ENCODE measurements at regions not wholly inside any gene's neighbourhood (a gene's known extent, or its start where the extent isn't known, plus 50 kb on each side); places are given as distances from the start of the nearest gene placed in this dataset.
"Not testable (repeated sequence)": the region's sequence is repeated elsewhere in the genome, so short reads cannot be mapped to it uniquely, and the experiment has no call there.

DNA sequence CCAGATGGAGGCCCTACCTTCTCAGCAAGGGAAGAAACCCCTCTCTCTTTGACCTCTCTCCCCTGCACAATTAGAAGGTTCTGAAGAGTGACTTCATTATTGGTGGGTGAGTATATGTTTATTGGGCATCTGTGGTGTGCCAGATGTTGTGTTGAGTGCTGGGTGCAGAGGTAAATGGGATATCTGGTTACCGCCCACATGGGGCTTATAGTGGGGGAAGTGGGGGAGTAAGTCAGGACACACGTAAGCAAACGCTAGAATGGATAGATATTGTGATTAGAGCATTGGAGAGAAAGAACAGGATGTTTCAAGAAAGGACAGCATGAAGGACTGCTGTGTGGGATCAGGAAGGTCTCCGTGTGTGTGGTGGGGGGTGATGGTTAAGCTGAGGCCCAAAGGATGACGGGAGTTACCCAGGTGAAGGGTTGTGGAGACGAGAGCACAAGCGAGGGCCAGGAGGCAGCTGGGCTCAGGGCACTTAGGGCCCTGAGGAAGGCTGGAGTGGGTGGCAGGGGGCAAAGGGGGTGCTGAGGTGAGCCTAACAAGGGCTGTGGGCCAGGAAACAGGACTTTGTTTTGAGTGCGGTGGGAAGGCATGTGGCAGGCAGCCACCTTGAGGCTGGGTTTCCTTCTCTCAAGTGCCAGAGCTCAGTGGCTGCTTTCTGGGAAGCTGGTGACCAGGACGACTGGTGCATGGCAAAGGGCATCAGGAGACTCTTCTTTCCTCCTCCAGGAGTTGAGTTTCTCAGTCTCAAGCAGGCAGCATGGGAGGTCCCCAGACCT, 299.9 kb downstream of the RPS24 start:
- no peak for DNase-seq (ENCODE audit: low read depth in 4 of 4, low spot score in 2 of 4)

DNA sequence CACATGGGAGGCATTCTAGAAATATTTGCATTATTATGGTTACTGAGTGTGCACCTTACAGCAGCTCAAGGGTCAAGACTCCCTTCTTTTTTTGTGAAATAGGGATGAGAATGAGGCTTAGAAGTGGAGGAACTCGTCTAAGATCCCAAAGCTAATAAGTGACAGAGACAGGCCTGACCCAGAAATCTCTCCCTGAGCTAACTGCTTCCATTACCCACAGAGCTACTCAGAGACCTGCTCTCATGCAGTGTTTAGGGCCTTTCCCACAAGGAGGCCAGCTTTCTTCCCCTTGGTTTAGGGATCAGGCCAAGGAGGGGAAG, 301.7 kb downstream of the RPS24 start:
- DNase-seq (ENCODE audit: low read depth in 4 of 4, low spot score in 2 of 4) = no peak

DNA sequence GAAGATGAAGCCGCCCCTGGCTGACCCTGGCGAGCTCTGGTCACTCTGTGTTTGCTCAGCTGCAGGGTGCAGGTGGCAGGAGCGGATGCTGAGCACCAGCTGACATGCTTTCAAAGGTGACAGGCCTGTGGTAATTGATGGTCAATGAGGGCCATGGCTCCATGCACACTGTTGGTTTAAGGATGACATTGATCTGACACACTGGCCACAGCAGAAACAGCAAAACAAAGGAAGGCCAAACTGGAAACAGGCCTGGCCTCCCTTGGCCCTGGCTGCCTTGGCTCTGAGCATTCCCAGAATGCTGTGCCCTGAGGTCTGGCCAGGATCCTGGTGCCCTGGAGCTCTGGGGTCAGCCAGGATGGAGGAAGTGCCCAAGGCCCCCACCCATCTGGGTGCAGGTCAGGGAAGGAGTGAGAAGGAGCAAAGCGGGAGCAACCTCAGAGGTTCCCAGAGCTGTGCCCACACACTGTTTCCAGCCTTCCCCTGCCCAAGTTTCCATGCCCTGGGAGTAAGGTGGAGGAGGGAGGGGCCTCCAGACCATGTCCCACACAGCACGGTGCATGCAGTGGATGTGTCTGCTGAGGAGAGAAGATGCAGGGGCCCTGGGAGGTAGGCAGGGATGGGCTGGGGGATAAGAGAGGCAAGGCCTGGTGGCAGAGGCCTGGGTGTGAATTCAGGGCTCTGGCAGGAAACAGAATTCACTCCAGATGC, 302.2 kb downstream of the RPS24 start:
- DNase-seq (ENCODE audit: low read depth in 4 of 4, low spot score in 2 of 4) = no peak

DNA sequence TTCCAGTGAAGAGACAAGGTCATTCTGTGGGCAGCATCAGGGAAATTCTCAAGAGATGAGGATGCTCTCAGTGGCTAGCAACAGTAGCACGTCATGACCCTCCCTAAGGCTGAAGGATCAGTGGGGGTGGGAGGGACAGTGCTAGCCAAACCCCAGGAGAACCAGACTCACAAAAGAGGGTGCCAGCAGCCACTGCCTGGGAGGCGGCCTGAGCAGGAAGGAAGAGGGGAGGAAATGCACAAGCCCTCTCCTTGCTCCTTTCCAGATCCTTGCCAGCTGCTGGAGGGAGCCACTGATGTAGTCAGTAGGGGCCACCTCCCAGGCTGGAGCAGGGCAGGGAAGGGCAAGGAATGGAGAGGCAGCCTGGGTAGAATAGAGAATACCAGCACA, 302.7 kb downstream of the RPS24 start:
- DNase-seq (ENCODE audit: low read depth in 4 of 4, low spot score in 2 of 4) = no peak

DNA sequence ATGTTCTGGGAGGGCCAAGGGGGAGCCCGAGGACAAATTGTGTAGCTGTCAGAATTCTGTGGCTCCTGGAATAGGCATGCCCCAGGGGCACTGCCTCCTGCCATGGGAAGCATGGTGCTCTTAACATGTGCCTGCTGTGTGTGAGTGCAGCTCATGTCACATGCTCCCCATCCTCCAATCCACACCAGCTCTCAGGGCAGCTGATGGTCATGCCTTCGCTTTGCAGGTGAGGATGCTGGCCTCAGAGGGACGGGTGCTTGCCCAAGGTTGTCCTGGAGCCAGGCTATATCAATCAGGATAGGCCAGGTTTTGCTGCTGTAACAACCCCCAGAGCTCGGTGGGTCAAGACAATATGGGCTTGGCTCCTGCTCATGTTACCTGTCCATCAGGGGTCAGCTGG, 303.4 kb downstream of the RPS24 start:
- DNase-seq (ENCODE audit: low read depth in 4 of 4, low spot score in 2 of 4) = no peak

DNA sequence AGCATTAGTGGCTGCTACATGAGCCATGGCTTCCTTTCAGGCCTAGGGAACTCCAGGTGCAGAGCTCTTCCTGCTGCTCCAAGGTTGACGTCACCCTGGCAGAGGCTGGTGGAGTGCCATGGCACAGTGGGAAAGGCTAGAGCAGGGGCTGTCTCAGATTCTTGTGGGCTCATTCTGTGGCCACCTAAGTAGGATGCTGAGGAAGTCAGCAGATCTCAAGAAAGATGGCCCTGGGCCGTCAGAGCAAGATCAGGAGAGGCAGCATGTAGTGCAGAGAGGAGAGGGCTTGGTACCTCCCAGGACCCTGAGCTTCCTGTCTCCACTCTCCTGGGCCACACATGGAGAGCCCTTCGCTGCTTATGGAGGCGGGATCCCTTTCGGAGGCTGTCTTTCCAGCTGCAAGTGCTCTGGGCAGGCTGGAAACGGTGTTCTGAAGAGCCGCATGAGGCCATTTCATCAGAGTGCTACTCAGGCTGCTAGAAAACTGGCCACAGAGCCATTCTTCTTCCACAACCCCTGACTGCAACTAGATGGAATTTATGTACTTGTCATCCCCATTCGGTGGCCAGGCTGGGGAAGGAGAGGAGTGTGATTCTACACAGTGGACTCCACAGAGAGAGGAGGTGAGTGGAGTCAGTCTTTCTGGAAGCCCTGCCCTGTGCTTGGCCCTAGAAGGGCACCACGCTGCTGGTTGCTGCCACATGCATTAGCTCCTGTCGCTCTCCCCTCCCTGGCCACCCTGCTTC, 304.2 kb downstream of the RPS24 start:
- DNase-seq (ENCODE audit: low read depth in 4 of 4, low spot score in 2 of 4) = no peak

DNA sequence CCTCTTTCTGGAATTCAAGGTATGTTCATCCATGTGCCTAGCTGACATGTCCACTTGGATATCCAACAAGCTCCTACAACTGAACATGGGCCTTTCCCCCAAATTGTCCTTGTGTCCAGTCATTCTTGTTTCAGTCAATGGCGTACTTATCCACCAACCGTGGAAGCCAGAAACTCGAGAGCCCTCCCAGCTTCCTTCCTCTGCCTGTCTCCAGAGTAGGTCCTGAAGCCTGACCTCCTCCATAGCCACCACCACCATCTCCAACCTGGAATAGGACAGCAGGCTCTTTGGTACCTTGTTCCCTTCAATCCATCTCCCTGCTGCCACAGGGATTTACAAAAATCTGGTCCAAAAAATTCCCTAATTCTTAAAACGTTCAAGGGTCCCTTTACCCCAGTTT, 305.1 kb downstream of the RPS24 start:
- no peak for DNase-seq (ENCODE audit: low read depth in 4 of 4, low spot score in 2 of 4)

DNA sequence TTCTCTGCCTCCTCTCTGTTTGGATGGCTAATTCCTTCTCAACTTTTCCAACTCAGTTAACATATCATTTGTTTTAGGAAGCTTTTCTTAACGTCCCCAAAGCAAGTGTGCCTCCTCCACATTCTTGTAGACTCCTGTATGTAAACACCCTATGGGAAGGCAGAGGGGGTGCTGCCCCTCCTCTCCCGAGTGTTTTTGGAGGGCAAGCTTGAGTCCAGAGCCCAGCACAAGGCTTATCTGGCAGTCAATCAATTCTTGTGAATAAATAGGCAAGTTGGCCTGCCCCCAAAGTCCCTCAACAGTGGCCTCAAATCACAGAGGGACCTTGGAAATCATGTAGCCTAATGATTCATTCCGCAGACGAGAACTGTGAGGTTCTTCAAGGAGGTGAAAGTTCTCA, 305.6 kb downstream of the RPS24 start:
- DNase-seq (ENCODE audit: low read depth in 4 of 4, low spot score in 2 of 4) = no peak

DNA sequence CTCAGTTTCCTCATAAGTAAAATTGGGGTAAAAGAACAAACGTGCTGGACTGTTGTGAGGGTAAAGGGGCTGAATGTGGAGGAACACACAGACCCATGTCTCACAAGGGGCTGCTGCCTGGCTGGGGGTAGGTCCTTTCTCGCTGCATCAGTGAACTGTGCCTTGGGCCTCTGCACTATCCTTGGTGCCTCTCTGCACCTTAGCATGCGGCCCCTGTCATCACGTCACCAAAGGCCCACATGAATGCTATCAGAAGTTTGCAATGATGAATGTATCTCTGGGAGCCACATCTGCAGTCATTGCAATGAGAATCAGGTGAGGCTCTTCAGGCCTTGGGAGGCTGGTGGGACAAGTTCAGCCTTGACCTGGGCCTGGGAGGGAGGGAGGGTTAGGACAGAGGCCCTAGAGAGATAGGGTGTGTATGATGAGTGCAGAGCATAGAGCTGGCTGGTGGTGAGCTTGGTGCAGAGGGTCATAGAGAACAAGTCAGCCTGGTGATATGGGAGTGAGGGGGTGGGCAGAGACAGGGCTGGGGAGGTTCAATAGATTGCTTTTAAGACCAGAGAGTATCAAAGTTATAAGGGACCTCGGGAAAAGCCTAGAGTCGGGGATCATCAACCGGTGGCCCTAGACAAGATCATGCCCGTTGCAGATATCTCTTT, 308.4 kb downstream of the RPS24 start:
- DNase-seq (ENCODE audit: low read depth in 4 of 4, low spot score in 2 of 4) = no peak

DNA sequence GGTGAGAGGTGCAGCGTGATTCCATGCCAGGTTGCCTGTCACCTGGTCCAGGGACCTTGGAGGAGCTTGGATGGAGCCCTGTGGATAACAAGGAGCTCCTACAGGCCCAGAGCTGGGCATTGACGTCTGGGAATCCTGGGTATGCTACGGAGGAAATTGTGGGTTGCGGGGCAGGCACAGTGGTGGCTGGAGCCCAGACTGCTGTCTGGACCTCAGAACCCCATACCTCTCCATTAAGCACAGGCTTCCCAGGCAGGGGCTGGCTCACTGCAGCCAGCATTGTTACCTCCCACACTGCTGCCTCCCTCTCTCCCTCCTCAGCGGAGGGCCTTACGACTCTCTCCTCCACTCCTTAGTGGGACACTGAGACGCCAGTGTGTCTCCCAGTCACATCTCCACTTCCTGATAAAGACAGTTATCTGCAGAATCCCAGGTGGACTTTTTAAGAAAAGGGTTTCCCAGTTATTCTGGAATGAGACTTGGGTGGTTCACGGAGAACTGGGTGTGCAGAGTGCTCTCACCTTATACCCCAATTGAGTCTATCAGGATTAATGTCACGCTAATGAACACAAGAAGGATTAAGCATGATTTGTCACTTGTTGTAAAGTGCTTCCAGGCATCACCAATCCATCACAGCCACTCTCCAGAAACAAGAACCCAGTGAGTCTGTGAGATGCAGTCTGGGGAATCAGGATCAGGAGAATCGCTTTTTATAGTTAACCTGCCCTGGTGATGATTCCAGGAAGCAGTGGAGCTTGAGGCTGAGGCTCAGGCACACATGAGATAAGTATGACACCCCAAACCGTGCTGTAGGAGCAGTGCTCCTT, 309.4 kb downstream of the RPS24 start:
- no peak for DNase-seq (ENCODE audit: low read depth in 4 of 4, low spot score in 2 of 4)

DNA sequence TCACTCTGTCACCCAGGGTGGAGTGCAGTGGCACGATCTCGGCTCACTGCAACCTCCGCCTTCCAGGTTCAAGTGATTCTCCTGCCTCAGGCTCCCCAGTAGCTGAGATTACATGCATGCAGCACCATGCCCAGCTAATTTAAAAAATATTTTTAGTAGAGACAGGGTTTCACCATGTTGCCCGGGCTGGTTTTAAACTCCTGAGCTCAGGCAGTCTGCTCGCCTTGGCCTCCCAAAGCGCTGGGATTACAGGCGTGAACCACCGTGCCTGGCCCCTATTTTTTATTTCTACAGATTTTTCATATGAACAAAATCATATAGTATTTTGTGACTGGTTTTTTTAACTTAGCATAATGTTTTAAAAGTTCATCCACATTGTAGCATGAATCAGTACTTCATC, 310.6 kb downstream of the RPS24 start:
- DNase-seq (ENCODE audit: low read depth in 4 of 4, low spot score in 2 of 4) = not testable (repeated sequence)

DNA sequence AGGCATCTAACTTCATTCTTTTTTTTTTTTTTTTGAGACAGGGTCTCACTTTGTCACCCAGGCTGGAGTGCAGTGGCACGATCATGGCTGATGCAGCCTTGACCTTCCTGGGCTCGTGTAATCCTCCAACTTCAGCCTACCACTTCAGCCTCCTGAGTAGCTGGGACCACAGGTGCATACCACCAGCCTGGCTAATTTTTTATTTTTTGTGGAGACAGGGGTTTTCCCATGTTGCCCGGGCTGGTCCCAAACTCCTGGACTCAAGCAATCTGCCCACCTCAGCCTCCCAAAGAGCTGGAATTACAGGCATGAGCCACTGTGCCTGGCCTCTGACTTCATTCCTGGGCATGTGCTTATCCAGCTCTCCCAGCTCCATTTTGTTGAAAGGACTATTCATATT, 311.9 kb downstream of the RPS24 start:
- not testable (repeated sequence) for DNase-seq (ENCODE audit: low read depth in 4 of 4, low spot score in 2 of 4)

DNA sequence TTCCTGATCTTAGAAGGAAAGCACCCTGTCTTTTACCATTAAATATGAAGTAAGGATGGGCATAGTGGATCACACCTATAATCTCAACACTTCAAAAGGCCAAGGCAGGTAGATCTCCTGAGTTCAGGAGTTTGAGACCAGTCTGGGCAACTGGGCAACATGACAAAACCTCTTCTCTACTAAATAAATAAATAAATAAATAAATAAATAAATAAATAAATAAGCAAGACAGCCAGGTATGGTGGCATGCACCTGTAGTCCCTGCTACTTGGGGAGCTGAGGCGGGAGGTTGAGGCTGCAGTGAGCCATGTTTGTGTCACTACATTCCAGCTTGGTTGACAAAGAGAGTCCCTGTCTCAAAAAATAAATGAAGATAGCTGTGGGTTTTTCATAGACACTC, 313.1 kb downstream of the RPS24 start:
- DNase-seq (ENCODE audit: low read depth in 4 of 4, low spot score in 2 of 4) = no peak

DNA sequence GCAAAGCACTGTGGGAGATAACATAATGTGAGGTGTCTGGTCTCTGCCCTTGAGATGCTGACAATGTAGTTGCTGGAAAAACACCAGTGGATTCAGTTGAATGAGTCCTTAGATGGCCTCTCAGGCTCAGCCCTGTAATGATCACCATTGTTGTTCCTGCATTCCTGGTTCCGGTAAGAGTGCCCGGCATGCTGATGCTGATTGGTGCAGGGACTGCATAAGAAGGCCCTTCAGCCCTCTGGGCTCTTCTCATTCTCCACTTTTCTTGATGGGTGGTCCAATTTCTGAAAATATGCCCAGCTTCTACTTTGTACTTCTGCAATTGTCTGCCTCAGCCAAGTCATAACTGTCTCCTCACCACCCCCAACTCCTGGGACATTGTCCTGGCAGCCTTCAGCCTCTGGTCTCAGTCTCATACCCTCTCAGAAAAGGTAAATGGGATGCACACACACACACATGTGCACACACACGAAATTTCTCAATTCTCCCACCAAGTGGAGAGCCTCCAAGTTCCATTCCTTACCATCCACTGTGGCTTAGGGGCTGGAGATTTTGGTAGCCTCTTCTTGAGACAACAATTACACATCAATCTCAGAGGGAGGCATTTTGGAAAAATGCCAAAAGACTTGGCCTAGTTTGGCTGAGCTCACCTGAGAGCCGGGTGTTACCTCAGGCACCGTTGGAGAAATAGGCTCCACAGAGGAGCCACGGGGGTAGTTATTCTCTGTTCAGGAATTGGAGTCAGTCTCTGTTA, 314.9 kb downstream of the RPS24 start:
- DNase-seq (ENCODE audit: low read depth in 4 of 4, low spot score in 2 of 4) = no peak

DNA sequence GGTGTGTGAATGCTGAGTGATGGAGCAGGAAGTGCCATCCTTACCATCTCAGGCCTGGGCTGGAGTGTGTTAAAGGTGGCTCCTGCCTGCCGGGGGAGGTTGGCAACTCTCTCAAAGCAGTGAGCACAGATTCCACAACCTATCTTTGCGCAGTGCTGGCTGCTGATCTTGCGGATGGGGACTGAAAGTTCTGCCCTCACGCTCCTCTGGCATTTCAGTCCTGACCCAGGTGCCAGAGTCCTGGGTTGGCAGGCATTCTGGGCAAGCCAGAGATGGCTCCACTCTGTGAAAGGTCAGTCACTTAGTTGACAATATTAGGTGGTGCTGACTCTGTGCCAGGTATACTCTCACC, 315.5 kb downstream of the RPS24 start:
- no peak for DNase-seq (ENCODE audit: low read depth in 4 of 4, low spot score in 2 of 4)

DNA sequence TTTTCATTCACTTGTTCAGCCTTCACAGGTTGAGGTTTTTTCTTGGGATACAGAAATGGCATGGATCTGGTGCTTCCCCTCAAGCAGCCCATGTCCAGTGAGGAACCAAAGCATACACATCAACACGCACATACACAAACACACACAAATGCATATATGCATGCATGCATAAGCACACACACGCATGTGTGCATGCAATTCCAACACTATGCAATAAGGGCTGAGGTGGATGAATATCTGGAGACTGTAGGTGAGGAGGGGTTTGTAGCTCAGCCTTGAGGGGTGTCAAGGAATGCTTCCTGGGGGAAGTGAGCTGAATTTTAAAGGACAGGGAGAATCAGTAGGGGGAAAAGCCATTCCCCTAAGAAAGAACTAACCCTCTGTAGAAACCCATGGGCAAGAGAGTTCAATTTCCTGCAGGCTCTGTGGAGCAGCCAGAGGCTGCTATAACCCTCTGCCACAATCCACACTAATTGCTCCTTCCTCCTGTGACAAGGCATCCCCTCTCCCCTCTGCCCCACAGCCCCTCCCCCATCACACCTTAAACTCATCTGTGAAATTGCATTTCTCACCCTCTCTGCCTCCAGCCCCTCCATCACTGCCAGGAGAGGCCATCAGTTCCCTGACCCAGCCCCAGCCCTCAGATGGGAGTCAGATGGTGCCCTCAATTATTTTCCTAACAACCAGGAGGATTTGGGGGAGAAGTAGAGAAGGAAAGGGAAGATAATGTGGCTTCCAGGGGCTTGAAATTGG, 316.4 kb downstream of the RPS24 start:
- DNase-seq (ENCODE audit: low read depth in 4 of 4, low spot score in 2 of 4) = no peak

DNA sequence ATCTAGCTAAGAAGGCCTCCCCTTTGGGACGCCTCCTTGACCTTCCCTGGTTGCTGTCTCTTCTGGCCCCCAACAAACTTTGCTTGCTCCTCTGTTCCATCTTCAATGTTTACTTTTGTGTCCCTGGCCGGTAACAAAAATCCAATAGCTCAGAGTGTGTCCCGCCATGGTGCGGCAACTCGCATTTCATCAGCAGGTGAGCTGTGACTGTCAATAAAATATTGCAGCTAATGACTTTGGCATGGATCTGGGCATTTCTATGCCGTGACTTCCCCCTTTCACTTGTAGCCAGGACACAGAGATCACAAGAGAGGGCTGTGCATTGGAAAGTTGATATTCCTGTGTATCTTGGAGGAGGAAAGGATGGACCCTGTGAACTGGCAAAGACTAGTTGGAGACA, 317.6 kb downstream of the RPS24 start:
- DNase-seq (ENCODE audit: low read depth in 4 of 4, low spot score in 2 of 4) = no peak

DNA sequence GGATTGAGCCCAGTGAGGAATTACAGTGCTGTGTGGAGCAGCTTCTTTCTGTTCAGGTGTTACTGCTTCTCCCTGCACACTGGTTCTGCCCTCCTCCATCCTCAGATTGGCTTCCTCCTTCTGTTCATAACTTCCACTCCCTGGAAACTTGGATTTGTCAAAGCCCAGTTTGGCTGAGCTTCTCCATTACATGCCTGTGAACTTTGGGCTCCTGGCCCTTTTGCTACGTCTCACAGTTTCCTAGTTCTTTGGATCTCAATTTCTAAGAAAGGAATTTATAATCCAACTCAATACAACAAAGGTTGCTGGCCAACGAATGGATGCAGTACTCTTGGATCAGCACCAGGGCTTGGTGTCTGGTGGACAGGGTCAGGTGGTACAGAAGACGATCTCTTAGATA, 318.1 kb downstream of the RPS24 start:
- no peak for DNase-seq (ENCODE audit: low read depth in 4 of 4, low spot score in 2 of 4)

DNA sequence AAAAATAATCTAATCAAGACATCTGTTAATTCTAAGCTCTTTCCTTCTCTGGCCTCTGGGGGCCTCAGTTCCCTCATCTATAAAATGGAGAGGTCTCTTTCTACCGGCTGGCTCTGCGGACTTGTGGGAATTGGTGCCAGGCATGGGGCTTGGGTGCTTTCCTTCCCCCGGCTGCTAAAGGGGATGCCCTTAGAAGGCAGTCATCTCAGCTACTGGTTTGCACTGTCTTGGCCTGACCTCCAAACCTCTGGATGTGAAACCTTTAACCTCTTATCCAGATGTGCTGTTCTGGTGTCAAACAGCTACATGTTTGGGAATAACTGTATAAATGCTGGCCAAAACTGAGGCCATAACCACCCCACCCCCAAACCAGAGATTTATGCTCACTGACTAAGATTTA, 320.0 kb downstream of the RPS24 start:
- DNase-seq (ENCODE audit: low read depth in 4 of 4, low spot score in 2 of 4) = no peak
